HG03025 (cell line): ENCODE measurements at regions not wholly inside any gene's neighbourhood (a gene's known extent, or its start where the extent isn't known, plus 50 kb on each side); places are given as distances from the start of the nearest gene placed in this dataset.
"Not testable (repeated sequence)": the region's sequence is repeated elsewhere in the genome, so short reads cannot be mapped to it uniquely, and the experiment has no call there.

Source experiments
- ATAC-seq: cut with Tn5 transposase; IDR thresholded peaks from one replicate; pipeline ENCODE4 v1.9.1; 2021; ENCODE audit warnings: mild to moderate bottlenecking, moderate library complexity; ENCODE audit not compliant: unreplicated experiment, low FRiP score

GRCh38 chr2:146970981-146971380, 873.8 kb upstream of the ACVR2A start:
- ATAC-seq: not testable (repeated sequence)

- not testable (repeated sequence) for ATAC-seq
These were observed 875.1 kb upstream of the ACVR2A start for GRCh38 chr2:146969703-146970102.

GRCh38 chr2:146964494-146964893, 880.3 kb upstream of the ACVR2A start:
- ATAC-seq: no peak

GRCh38 chr2:146954544-146954943, 890.3 kb upstream of the ACVR2A start:
- no peak for ATAC-seq

DNA sequence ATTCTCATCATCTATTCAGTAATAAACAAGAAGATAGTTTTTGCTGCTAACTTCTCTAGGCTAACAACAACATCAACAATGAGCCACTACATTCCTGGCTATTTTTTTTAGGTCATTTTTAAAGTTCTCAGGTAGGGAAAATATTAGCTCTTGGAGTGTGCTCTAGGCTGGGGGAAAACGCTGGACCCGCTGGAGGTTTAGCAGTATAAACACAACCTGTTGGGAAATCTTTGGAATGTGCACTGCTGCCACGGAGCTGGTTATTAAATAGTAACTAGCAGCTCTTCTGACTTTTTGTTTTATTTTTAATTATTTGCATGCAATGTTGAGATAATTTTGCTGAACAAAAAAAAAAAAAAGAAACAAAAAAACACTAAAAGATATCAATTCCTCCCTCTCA, 892.1 kb upstream of the ACVR2A start:
- no peak for ATAC-seq

GRCh38 chr2:146950911-146951310, 893.9 kb upstream of the ACVR2A start:
- no peak for ATAC-seq

GRCh38 chr2:146950361-146950760, 894.5 kb upstream of the ACVR2A start:
- no peak for ATAC-seq

- ATAC-seq: no peak
These were observed 895.4 kb upstream of the ACVR2A start for GRCh38 chr2:146949400-146949799.

DNA sequence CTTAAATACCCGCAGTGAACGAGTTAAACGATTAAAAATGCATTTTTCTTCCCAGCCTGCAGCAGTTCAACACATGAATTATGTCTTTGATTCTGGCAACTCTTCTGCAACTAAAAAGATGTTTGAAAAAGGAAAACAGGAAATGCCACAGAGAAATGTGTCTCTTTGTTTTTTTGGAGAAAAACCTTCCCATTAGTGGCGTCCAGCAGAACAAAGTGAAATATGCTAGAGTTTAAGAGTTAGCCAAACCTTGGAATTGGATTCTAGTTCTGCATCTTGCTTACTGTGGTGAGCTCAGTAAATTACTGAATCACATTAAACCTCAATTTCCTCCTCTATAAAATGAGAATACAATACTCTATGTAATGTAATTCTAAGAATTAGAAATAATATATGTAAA, 900.2 kb upstream of the ACVR2A start:
- ATAC-seq: no peak

- no peak for ATAC-seq
These were observed 904.7 kb upstream of the ACVR2A start for GRCh38 chr2:146939991-146940685.

- no peak for ATAC-seq
These were observed 909.9 kb upstream of the ACVR2A start for GRCh38 chr2:146934921-146935320.

GRCh38 chr2:146931109-146931508, 913.7 kb upstream of the ACVR2A start:
- ATAC-seq: no peak

DNA sequence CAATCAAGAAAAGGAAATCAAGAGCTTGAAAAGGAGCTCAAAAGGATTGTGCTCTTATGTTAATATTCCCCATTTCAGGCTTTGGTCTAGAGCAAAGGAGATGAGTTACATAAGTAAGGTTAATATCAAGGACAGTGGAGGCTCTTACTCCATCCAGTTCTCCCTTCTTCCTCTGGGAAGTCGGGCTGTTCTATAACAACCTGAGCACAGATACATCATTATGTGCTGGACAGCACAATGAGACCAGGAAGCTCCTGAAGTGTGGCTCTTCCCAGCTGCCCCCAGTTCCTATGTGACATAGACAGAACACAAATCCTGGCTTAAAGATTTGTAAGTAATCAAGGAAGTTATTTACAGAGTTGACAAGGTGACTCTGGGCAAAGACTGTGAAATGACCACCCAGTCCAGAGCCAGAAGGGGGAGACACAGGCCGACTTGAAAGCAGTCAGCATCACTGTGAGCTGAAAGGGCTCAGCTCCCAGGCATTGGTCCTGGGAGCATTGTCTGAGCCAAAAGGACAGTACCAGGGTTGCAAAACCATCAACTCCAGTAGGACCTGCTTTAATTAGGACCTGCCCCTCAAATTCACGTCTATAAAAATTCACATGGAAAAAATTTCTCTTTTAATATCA, 917.6 kb upstream of the ACVR2A start:
- no peak for ATAC-seq

GRCh38 chr2:146918280-146918679, 926.5 kb upstream of the ACVR2A start:
- no peak for ATAC-seq

DNA sequence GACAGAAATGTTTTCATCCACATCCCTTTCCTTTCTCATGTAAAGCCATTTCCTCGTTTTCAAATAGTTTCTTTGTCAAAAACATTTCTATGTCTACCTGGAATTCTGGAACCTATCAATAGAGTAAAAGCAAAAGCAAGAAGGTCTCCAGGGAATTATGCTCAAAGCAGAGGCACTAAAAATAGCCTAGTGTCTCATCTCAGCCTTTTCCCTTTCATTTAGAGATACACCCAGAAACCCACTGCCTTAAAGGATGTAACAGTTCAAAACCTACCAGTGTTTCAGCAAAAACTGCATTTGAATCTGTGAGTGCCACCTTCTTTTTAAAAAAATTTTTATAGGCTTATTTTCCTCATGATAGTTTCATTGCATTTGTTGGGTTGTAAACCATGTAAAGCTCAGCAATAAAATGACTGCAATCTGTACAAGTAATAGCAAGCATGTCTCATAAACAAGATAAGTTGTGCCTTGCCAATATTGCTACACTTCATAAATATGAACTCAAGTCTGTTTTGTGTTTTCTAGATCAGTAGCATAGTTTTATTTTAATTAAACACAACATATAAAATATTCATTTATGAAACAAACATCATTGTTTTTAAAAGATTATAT, 927.3 kb upstream of the ACVR2A start:
- ATAC-seq: no peak

- ATAC-seq: no peak
These were observed 927.9 kb upstream of the ACVR2A start for GRCh38 chr2:146916914-146917313.

DNA sequence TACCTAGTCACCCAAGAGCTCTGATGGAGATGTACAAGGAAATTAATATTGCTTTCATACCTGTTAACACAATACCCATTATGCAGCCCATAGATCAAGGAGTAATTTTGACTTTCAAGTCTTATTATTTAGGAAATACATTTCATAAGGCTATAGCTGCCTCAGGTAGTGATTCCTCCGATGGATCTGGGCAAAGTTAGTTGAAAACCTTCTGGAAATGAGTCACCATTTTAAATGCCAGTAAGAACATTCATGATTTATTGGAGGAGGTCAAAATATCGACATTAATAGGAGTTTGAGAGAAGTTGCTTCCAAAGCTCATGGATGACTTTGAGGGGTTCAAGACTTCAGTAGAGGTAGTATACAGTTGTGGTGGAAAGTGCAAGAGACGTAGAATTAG, 931.4 kb upstream of the ACVR2A start:
- no peak for ATAC-seq

GRCh38 chr2:146912536-146912935, 932.3 kb upstream of the ACVR2A start:
- no peak for ATAC-seq

DNA sequence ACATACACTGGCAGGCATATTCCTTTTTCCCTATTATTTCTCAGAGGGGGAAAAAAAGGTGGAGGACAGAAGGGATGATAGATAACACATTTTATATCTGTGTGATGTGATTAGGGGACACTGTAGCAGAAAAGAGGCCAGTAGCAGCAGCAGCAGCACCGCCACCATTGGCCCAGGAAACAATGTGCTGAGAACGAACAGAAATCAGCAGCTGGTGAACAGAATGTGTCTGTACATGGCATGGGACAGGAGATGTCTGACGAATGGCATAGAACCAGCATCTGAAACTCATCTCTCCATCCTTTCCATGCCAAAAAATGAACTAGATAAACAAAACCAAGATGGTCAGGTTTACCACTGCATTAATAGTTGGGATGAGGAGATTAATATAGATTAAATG, 936.1 kb upstream of the ACVR2A start:
- no peak for ATAC-seq

DNA sequence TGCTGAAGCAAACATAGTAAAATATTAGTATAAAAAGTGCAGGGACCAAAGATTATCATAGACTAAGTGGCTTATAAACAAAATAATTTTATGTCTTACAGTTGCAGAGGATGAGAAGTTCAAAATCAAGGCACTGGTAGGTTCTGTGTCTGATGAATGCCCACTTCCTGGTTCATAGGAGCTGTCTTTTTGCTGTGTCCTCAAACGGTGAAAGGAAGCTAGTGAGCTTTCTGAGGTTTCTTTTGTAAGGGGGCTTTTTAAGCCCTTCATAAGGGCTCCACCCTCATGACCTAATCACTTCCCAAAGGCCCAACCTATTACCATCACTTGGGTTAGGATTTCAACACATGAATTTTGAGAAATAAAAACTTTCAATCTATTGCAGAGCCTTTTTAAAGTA, 946.7 kb upstream of the ACVR2A start:
- no peak for ATAC-seq

GRCh38 chr2:146894514-146894913, 950.3 kb upstream of the ACVR2A start:
- ATAC-seq: no peak

DNA sequence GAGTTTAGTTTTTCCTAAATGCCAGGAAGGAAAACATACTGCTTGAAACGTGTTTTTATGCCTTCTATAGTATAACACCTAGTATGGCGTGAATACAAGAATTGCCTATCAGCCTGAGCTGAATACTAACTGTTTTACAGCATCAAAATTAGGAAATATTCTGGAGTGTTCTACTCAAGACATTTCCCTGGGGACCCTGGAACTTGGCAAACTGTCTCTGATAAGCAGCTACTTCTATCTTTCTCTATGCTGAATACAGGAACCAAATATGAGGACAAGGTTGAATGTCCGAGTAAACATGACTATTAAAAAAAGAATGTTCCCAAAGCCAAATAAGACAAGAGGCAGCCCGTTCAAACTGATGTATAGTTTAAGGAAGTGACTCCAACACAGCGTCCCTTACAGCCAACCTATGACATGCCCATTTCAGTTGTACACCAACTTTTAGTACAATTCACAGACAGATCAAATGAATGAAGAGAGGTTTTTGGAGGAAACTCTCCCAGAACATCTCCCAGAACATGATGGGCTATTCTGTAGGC, 951.3 kb upstream of the ACVR2A start:
- ATAC-seq: no peak
